ENCODE measurements at regions not wholly inside any gene's neighbourhood (a gene's known extent, or its start where the extent isn't known, plus 50 kb on each side); places are given as distances from the start of the nearest gene placed in this dataset.
"Not testable (repeated sequence)": the region's sequence is repeated elsewhere in the genome, so short reads cannot be mapped to it uniquely, and the experiment has no call there.

GRCh38 chr4:111359602-111360001 lies 736.7 kb upstream of the PITX2 start:
- no peak overlapping the region for H3K4me3 Mint-ChIP-seq (ENCODE audit: unreplicated experiment)
- H3K4me1 Mint-ChIP-seq (ENCODE audit: unreplicated experiment) = no peaks in the 10 kb centered on the region
- H3K27me3 Mint-ChIP-seq (ENCODE audit: unreplicated experiment) = peaks cover 2% of the 10 kb centered on the region
- H3K36me3 Mint-ChIP-seq (ENCODE audit: low read depth, unreplicated experiment) = no peaks in the 10 kb centered on the region
- DNase-seq (ENCODE audit: low spot score) = no peak
- H3K27ac Mint-ChIP-seq (ENCODE audit: unreplicated experiment) = no peak overlapping the region
- TF ChIP-seq, protein P1, sequence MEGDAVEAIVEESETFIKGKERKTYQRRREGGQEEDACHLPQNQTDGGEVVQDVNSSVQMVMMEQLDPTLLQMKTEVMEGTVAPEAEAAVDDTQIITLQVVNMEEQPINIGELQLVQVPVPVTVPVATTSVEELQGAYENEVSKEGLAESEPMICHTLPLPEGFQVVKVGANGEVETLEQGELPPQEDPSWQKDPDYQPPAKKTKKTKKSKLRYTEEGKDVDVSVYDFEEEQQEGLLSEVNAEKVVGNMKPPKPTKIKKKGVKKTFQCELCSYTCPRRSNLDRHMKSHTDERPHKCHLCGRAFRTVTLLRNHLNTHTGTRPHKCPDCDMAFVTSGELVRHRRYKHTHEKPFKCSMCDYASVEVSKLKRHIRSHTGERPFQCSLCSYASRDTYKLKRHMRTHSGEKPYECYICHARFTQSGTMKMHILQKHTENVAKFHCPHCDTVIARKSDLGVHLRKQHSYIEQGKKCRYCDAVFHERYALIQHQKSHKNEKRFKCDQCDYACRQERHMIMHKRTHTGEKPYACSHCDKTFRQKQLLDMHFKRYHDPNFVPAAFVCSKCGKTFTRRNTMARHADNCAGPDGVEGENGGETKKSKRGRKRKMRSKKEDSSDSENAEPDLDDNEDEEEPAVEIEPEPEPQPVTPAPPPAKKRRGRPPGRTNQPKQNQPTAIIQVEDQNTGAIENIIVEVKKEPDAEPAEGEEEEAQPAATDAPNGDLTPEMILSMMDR (IDR thresholded peaks at IDR 0.05; ENCODE audit: unreplicated experiment) = no peak
- H3K9me3 Mint-ChIP-seq (ENCODE audit: unreplicated experiment) = no peaks in the 10 kb centered on the region

GRCh38 chr4:111360906-111361305 lies 738.0 kb upstream of the PITX2 start:
- Mint-ChIP-seq H3K4me1 (ENCODE audit: unreplicated experiment) (no peaks in the 10 kb centered on the region), H3K36me3 (ENCODE audit: low read depth, unreplicated experiment) (no peaks in the 10 kb centered on the region), H3K9me3 (ENCODE audit: unreplicated experiment) (no peaks in the 10 kb centered on the region), H3K4me3 (ENCODE audit: unreplicated experiment) (no peak overlapping the region), H3K27me3 (ENCODE audit: unreplicated experiment) (peaks cover 2% of the 10 kb centered on the region), H3K27ac (ENCODE audit: unreplicated experiment) (no peak overlapping the region)
- DNase-seq (ENCODE audit: low spot score) = no peak
- TF ChIP-seq, protein P1 (IDR thresholded peaks at IDR 0.05; ENCODE audit: unreplicated experiment) = no peak

DNA sequence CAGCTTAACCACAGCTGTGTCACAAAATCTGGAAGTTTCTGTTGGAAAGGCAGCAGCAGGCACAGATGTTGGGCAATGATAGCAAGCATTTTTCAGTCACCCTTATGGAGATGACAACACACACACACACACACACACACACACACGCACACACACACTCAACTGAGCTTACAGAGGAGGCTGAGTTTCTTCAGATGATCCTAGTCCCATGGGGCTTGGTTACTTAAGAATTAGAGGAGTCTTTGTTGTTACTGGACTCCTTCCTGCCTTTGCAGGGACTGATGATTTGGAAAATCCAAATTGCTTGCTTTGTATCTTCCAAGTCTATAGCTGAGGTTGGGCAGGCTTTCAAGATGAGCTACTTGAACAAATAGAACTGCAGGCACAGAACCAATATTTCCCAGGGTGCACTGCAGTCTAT lies 740.1 kb upstream of the PITX2 start:
- Mint-ChIP-seq H3K9me3 (ENCODE audit: unreplicated experiment) (no peaks in the 10 kb centered on the region), H3K4me1 (ENCODE audit: unreplicated experiment) (no peaks in the 10 kb centered on the region), H3K36me3 (ENCODE audit: low read depth, unreplicated experiment) (no peaks in the 10 kb centered on the region), H3K27me3 (ENCODE audit: unreplicated experiment) (no peaks in the 10 kb centered on the region), H3K27ac (ENCODE audit: unreplicated experiment) (no peak overlapping the region), H3K4me3 (ENCODE audit: unreplicated experiment) (no peak overlapping the region)
- TF ChIP-seq, protein P1 (IDR thresholded peaks at IDR 0.05; ENCODE audit: unreplicated experiment) = no peak
- DNase-seq (ENCODE audit: low spot score) = no peak

- H3K27me3 Mint-ChIP-seq (ENCODE audit: unreplicated experiment); H3K4me1 Mint-ChIP-seq (ENCODE audit: unreplicated experiment); H3K36me3 Mint-ChIP-seq (ENCODE audit: low read depth, unreplicated experiment); H3K27ac Mint-ChIP-seq (ENCODE audit: unreplicated experiment); H3K9me3 Mint-ChIP-seq (ENCODE audit: unreplicated experiment); H3K4me3 Mint-ChIP-seq (ENCODE audit: unreplicated experiment); DNase-seq (ENCODE audit: low spot score): not testable (repeated sequence)
Observed at GRCh38 chr4:111377880-111378279, 755.0 kb upstream of the PITX2 start.

DNA sequence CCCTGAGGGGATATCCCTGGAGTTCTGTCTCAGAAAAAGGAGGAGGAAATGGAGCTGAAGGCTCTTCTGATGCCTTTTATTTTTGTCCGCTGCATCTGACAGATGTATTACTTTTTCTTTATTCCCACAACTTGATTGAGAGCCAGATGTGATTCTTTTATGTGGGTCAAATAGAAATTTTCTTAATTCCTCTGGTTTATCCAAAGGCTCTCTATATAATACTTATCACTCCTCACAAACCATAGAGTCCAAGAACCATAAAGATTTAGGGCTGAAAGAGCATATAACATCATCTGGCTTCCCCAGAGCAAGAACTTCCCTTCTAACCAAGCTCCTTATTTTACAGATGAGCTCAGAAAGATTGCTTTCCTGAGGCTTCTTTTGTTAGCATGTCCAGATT lies 756.7 kb upstream of the FAM241A start:
- no peaks in the 10 kb centered on the region for H3K27me3 Mint-ChIP-seq (ENCODE audit: unreplicated experiment)
- DNase-seq (ENCODE audit: low spot score) = no peak
- H3K4me3 Mint-ChIP-seq (ENCODE audit: unreplicated experiment) = no peak overlapping the region
- TF ChIP-seq, protein P1 (IDR thresholded peaks at IDR 0.05; ENCODE audit: unreplicated experiment) = no peak
- H3K4me1 Mint-ChIP-seq (ENCODE audit: unreplicated experiment) = no peaks in the 10 kb centered on the region
- H3K36me3 Mint-ChIP-seq (ENCODE audit: low read depth, unreplicated experiment) = no peaks in the 10 kb centered on the region
- H3K9me3 Mint-ChIP-seq (ENCODE audit: unreplicated experiment) = no peaks in the 10 kb centered on the region
- no peak overlapping the region for H3K27ac Mint-ChIP-seq (ENCODE audit: unreplicated experiment)

DNA sequence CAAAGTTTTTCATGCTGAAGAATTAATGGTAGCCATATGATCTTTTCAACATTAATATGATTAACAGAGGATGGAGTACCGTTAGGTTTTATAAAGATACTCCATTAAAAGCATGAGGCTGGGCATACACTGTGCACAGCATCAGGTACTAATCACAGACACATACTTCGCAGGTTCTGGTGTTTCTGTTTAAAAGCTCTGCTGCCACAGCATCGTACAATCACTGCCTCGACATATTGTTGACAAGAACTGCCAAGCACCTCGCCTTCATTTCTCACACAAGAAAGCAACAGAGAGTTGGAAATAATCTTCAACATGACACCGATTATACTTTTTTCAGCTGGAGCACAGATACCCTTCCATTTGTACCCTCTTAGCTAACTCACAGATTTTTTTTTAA lies 753.4 kb upstream of the FAM241A start:
- H3K36me3 Mint-ChIP-seq (ENCODE audit: low read depth, unreplicated experiment) = no peaks in the 10 kb centered on the region
- TF ChIP-seq, protein P1 (IDR thresholded peaks at IDR 0.05; ENCODE audit: unreplicated experiment) = no peak
- no peaks in the 10 kb centered on the region for H3K4me1 Mint-ChIP-seq (ENCODE audit: unreplicated experiment)
- H3K4me3 Mint-ChIP-seq (ENCODE audit: unreplicated experiment) = no peak overlapping the region
- DNase-seq (ENCODE audit: low spot score) = no peak
- H3K9me3 Mint-ChIP-seq (ENCODE audit: unreplicated experiment) = no peaks in the 10 kb centered on the region
- H3K27me3 Mint-ChIP-seq (ENCODE audit: unreplicated experiment) = no peaks in the 10 kb centered on the region
- H3K27ac Mint-ChIP-seq (ENCODE audit: unreplicated experiment) = no peak overlapping the region
